ENCODE measurements at regions not wholly inside any gene's neighbourhood (a gene's known extent, or its start where the extent isn't known, plus 50 kb on each side); places are given as distances from the start of the nearest gene placed in this dataset.

GRCh38 chr1:217274416-217274815, 356.5 kb downstream of the GPATCH2 start:
- TF ChIP-seq CTCF (IDR thresholded peaks at IDR 0.05; ENCODE audit: insufficient read depth, low read length): no peak
- no peak overlapping the region for H3K4me3 ChIP-seq (ENCODE audit: low read depth, low read length)
- peak; percentile 13 for DNase-seq (ENCODE audit: low read depth)

GRCh38 chr1:217273866-217274265, 357.0 kb downstream of the GPATCH2 start:
- H3K4me3 ChIP-seq (ENCODE audit: low read depth, low read length): no peak overlapping the region
- no peak for TF ChIP-seq CTCF (IDR thresholded peaks at IDR 0.05; ENCODE audit: insufficient read depth, low read length)
- DNase-seq (ENCODE audit: low read depth): no peak

- no peak overlapping the region for H3K4me3 ChIP-seq (ENCODE audit: low read depth, low read length)
- no peak for TF ChIP-seq CTCF (IDR thresholded peaks at IDR 0.05; ENCODE audit: insufficient read depth, low read length)
- peak; percentile 84 for DNase-seq (ENCODE audit: low read depth)
Observed at GRCh38 chr1:217272385-217272784, 358.5 kb downstream of the GPATCH2 start.

GRCh38 chr1:217270101-217270500, 360.8 kb downstream of the GPATCH2 start:
- no peak overlapping the region for H3K4me3 ChIP-seq (ENCODE audit: low read depth, low read length)
- no peak for DNase-seq (ENCODE audit: low read depth)
- TF ChIP-seq CTCF (IDR thresholded peaks at IDR 0.05; ENCODE audit: insufficient read depth, low read length): no peak

GRCh38 chr1:217268058-217268457, 362.8 kb downstream of the GPATCH2 start:
- TF ChIP-seq CTCF (IDR thresholded peaks at IDR 0.05; ENCODE audit: insufficient read depth, low read length): no peak
- no peak for DNase-seq (ENCODE audit: low read depth)

GRCh38 chr1:217261636-217262035, 369.3 kb downstream of the GPATCH2 start:
- DNase-seq (ENCODE audit: low read depth): no peak
- TF ChIP-seq CTCF (IDR thresholded peaks at IDR 0.05; ENCODE audit: insufficient read depth, low read length): no peak

More at GRCh38 chr1:217268058-217268457, 362.8 kb downstream of the GPATCH2 start:
- no peak overlapping the region for H3K4me3 ChIP-seq (ENCODE audit: low read depth, low read length)

GRCh38 chr1:217260676-217261075, 370.2 kb downstream of the GPATCH2 start:
- no peak for TF ChIP-seq CTCF (IDR thresholded peaks at IDR 0.05; ENCODE audit: insufficient read depth, low read length)
- no peak overlapping the region for H3K4me3 ChIP-seq (ENCODE audit: low read depth, low read length)
- no peak for DNase-seq (ENCODE audit: low read depth)

More at GRCh38 chr1:217261636-217262035, 369.3 kb downstream of the GPATCH2 start:
- no peak overlapping the region for H3K4me3 ChIP-seq (ENCODE audit: low read depth, low read length)
